ENCODE measurements at regions not wholly inside any gene's neighbourhood (a gene's known extent, or its start where the extent isn't known, plus 50 kb on each side); places are given as distances from the start of the nearest gene placed in this dataset.

DNA sequence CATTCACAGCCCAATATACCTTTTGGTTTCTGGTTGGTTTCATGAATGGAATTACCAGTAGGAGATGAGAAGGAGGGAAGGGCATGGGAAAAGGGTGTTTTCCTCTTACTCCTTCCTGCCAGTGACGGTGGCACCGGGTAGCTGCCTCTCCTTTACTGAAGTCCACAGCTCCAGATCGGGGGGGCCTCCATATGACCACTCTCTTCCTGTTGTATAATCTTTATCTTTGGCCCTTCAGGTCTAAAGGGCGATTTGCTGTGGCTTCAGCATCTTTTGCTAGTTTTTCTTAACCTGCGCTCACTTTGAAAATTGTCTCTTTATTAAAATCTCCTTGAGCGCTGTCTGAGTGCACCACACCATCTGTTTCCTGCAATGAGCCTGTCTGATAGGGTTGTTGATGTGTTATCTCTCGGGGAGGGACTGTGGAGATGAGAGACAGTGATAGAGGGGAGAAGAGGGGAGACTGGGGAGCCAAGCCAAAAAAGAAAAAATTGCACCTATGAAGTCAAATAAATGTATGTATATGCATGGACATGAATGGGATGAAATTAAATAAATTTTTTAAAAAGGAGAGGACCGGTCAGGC, 449.3 kb upstream of the KLF4 start:
- peaks cover 7% of the 10 kb centered on the region; the same call in 1 of the 3 replicates for H3K4me1 Mint-ChIP-seq
- DNase-seq (ENCODE audit: low spot score), result no peak
- no peaks in the 10 kb centered on the region for H3K36me3 ChIP-seq (ENCODE audit: insufficient read depth)
- H3K9me2 ChIP-seq (ENCODE audit: insufficient read depth), result peaks cover 11% of the 10 kb centered on the region
- no peaks in the 10 kb centered on the region for H4K20me1 ChIP-seq (replicated peaks; ENCODE audit: insufficient read depth)
- H3K27me3 ChIP-seq (ENCODE audit: insufficient read depth), result no peaks in the 10 kb centered on the region
- H3K4me3 ChIP-seq, result no peak overlapping the region
- no peak overlapping the region for H3K4me3 Mint-ChIP-seq
- H3K27ac Mint-ChIP-seq, result no peak overlapping the region; the same call in 1 of the 2 replicates
- no peaks in the 10 kb centered on the region for H3K36me3 Mint-ChIP-seq (ENCODE audit: low read depth)
- no peaks in the 10 kb centered on the region for H3F3A ChIP-seq (replicated peaks; ENCODE audit: low read depth)
- TF ChIP-seq NANOG (IDR thresholded peaks at IDR 0.05; ENCODE audit: borderline replicate concordance) (no peak), JUNB (IDR thresholded peaks at IDR 0.05; ENCODE audit: unreplicated experiment) (no peak), STAT1 (IDR thresholded peaks at IDR 0.05; ENCODE audit: unreplicated experiment) (no peak), ZNF331 (CRISPR knock-in tag; IDR thresholded peaks at IDR 0.05; ENCODE audit: low read depth) (no peak), ZNF114 (CRISPR knock-in tag; IDR thresholded peaks at IDR 0.05) (no peak), EZH2phosphoT487 (IDR thresholded peaks at IDR 0.05; ENCODE audit: unreplicated experiment) (no peak), EZH2 (IDR thresholded peaks at IDR 0.05; ENCODE audit: low read depth, unreplicated experiment) (no peak), POLR2AphosphoS5 (IDR thresholded peaks at IDR 0.05; ENCODE audit: low read depth) (no peak), CREB1 (CRISPR knock-in tag; IDR thresholded peaks at IDR 0.05; ENCODE audit: low read depth) (no peak)
- TF ChIP-seq, protein P1, sequence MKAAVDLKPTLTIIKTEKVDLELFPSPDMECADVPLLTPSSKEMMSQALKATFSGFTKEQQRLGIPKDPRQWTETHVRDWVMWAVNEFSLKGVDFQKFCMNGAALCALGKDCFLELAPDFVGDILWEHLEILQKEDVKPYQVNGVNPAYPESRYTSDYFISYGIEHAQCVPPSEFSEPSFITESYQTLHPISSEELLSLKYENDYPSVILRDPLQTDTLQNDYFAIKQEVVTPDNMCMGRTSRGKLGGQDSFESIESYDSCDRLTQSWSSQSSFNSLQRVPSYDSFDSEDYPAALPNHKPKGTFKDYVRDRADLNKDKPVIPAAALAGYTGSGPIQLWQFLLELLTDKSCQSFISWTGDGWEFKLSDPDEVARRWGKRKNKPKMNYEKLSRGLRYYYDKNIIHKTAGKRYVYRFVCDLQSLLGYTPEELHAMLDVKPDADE (IDR thresholded peaks at IDR 0.05), result no peak
- TF ChIP-seq, protein P2, sequence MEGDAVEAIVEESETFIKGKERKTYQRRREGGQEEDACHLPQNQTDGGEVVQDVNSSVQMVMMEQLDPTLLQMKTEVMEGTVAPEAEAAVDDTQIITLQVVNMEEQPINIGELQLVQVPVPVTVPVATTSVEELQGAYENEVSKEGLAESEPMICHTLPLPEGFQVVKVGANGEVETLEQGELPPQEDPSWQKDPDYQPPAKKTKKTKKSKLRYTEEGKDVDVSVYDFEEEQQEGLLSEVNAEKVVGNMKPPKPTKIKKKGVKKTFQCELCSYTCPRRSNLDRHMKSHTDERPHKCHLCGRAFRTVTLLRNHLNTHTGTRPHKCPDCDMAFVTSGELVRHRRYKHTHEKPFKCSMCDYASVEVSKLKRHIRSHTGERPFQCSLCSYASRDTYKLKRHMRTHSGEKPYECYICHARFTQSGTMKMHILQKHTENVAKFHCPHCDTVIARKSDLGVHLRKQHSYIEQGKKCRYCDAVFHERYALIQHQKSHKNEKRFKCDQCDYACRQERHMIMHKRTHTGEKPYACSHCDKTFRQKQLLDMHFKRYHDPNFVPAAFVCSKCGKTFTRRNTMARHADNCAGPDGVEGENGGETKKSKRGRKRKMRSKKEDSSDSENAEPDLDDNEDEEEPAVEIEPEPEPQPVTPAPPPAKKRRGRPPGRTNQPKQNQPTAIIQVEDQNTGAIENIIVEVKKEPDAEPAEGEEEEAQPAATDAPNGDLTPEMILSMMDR (conservative IDR thresholded peaks at IDR 0.05; ENCODE audit: low read depth in 2 of 2), result no peak
- TF ChIP-seq, protein P3, sequence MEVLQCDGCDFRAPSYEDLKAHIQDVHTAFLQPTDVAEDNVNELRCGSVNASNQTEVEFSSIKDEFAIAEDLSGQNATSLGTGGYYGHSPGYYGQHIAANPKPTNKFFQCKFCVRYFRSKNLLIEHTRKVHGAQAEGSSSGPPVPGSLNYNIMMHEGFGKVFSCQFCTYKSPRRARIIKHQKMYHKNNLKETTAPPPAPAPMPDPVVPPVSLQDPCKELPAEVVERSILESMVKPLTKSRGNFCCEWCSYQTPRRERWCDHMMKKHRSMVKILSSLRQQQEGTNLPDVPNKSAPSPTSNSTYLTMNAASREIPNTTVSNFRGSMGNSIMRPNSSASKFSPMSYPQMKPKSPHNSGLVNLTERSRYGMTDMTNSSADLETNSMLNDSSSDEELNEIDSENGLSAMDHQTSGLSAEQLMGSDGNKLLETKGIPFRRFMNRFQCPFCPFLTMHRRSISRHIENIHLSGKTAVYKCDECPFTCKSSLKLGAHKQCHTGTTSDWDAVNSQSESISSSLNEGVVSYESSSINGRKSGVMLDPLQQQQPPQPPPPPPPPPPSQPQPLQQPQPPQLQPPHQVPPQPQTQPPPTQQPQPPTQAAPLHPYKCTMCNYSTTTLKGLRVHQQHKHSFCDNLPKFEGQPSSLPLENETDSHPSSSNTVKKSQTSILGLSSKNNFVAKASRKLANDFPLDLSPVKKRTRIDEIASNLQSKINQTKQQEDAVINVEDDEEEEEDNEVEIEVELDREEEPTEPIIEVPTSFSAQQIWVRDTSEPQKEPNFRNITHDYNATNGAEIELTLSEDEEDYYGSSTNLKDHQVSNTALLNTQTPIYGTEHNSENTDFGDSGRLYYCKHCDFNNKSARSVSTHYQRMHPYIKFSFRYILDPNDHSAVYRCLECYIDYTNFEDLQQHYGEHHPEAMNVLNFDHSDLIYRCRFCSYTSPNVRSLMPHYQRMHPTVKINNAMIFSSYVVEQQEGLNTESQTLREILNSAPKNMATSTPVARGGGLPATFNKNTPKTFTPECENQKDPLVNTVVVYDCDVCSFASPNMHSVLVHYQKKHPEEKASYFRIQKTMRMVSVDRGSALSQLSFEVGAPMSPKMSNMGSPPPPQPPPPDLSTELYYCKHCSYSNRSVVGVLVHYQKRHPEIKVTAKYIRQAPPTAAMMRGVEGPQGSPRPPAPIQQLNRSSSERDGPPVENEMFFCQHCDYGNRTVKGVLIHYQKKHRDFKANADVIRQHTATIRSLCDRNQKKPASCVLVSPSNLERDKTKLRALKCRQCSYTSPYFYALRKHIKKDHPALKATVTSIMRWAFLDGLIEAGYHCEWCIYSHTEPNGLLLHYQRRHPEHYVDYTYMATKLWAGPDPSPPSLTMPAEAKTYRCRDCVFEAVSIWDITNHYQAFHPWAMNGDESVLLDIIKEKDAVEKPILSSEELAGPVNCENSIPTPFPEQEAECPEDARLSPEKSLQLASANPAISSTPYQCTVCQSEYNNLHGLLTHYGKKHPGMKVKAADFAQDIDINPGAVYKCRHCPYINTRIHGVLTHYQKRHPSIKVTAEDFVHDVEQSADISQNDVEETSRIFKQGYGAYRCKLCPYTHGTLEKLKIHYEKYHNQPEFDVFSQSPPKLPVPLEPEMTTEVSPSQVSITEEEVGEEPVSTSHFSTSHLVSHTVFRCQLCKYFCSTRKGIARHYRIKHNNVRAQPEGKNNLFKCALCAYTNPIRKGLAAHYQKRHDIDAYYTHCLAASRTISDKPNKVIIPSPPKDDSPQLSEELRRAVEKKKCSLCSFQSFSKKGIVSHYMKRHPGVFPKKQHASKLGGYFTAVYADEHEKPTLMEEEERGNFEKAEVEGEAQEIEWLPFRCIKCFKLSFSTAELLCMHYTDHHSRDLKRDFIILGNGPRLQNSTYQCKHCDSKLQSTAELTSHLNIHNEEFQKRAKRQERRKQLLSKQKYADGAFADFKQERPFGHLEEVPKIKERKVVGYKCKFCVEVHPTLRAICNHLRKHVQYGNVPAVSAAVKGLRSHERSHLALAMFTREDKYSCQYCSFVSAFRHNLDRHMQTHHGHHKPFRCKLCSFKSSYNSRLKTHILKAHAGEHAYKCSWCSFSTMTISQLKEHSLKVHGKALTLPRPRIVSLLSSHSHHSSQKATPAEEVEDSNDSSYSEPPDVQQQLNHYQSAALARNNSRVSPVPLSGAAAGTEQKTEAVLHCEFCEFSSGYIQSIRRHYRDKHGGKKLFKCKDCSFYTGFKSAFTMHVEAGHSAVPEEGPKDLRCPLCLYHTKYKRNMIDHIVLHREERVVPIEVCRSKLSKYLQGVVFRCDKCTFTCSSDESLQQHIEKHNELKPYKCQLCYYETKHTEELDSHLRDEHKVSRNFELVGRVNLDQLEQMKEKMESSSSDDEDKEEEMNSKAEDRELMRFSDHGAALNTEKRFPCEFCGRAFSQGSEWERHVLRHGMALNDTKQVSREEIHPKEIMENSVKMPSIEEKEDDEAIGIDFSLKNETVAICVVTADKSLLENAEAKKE (CRISPR knock-in tag; IDR thresholded peaks at IDR 0.05), result no peak
- ATAC-seq, result no peak
- peaks cover 2% of the 10 kb centered on the region for H3K27me3 Mint-ChIP-seq (ENCODE audit: insufficient read depth, low read depth, poor library complexity)
- H3K27ac ChIP-seq (ENCODE audit: low read depth), result no peak overlapping the region
- no peaks in the 10 kb centered on the region for H3K9me3 Mint-ChIP-seq
- no peaks in the 10 kb centered on the region for H3K79me2 ChIP-seq (replicated peaks; ENCODE audit: insufficient read depth)
- H3K4me1 ChIP-seq (ENCODE audit: insufficient read depth), result no peaks in the 10 kb centered on the region
- H2AFZ ChIP-seq, result no peak overlapping the region
- no peak overlapping the region for H3K4me2 ChIP-seq

Data from GM23338 (cell line).